GM21515 (cell line): ENCODE measurements at regions not wholly inside any gene's neighbourhood (a gene's known extent, or its start where the extent isn't known, plus 50 kb on each side); places are given as distances from the start of the nearest gene placed in this dataset.

Source experiments
- ATAC-seq: cut with Tn5 transposase; IDR thresholded peaks from one replicate; pipeline ENCODE4 v1.9.1; 2021; ENCODE audit not compliant: unreplicated experiment

- ATAC-seq = no peak
Measured at GRCh38 chr6:153800580-153801188, 238.4 kb upstream of the OPRM1 start.

- ATAC-seq = no peak
Measured at GRCh38 chr6:153790876-153791473, 248.1 kb upstream of the OPRM1 start.

- ATAC-seq = no peak
Measured at GRCh38 chr6:153790048-153790447, 249.0 kb upstream of the OPRM1 start.

GRCh38 chr6:153787341-153787606 is 251.8 kb upstream of the OPRM1 start:
- no peak for ATAC-seq

- ATAC-seq = no peak
Measured at GRCh38 chr6:153781306-153781705, 257.7 kb upstream of the OPRM1 start.

- ATAC-seq = no peak
Measured at GRCh38 chr6:153780011-153780410, 259.0 kb upstream of the OPRM1 start.

GRCh38 chr6:153778216-153778615 is 260.8 kb upstream of the OPRM1 start:
- ATAC-seq = no peak

- no peak for ATAC-seq
Measured at GRCh38 chr6:153771577-153771976, 267.5 kb upstream of the OPRM1 start.

GRCh38 chr6:153767127-153767526 is 271.9 kb upstream of the OPRM1 start:
- ATAC-seq = no peak

GRCh38 chr6:153758516-153758915 is 280.5 kb upstream of the OPRM1 start:
- ATAC-seq = no peak

GRCh38 chr6:153735761-153736160 is 303.3 kb upstream of the OPRM1 start:
- ATAC-seq = no peak

GRCh38 chr6:153729189-153729588 is 309.9 kb upstream of the OPRM1 start:
- no peak for ATAC-seq

- ATAC-seq = no peak
Measured at GRCh38 chr6:153727885-153728284, 311.2 kb upstream of the OPRM1 start.

- ATAC-seq = no peak
Measured at GRCh38 chr6:153725456-153725855, 313.6 kb upstream of the OPRM1 start.

- no peak for ATAC-seq
Measured at GRCh38 chr6:153720732-153721131, 318.3 kb upstream of the OPRM1 start.

- no peak for ATAC-seq
Measured at GRCh38 chr6:153705429-153705828, 333.6 kb upstream of the OPRM1 start.

- ATAC-seq = no peak
Measured at GRCh38 chr6:153702671-153703070, 336.4 kb upstream of the OPRM1 start.

- no peak for ATAC-seq
Measured at GRCh38 chr6:153698637-153699036, 340.4 kb upstream of the OPRM1 start.

- ATAC-seq = no peak
Measured at GRCh38 chr6:153698001-153698400, 341.0 kb upstream of the OPRM1 start.

GRCh38 chr6:153677522-153677921 is 361.5 kb upstream of the OPRM1 start:
- no peak for ATAC-seq

- ATAC-seq = no peak
Measured at GRCh38 chr6:153673750-153674149, 365.3 kb upstream of the OPRM1 start.

- ATAC-seq = no peak
Measured at GRCh38 chr6:153673225-153673624, 365.8 kb upstream of the OPRM1 start.

GRCh38 chr6:153670403-153671026 is 368.5 kb upstream of the OPRM1 start:
- no peak for ATAC-seq
